Fibroblast of the aortic adventitia (primary cell): ENCODE measurements at regions not wholly inside any gene's neighbourhood (a gene's known extent, or its start where the extent isn't known, plus 50 kb on each side); places are given as distances from the start of the nearest gene placed in this dataset.

Experiments used
- DNase-seq: peaks from one replicate; pipeline ENCODE4 v3.0.0-alpha.2; 2010; ENCODE audit warnings: low read depth
- H3K4me3 ChIP-seq: 2 replicates; pipeline ENCODE4 v1.5.1; 2011; ENCODE audit warnings: low read depth, mild to moderate bottlenecking, control low read depth, low read length, moderate library complexity
- CTCF ChIP-seq: IDR thresholded peaks from 2 replicates; pipeline ENCODE4 v1.5.1; 2011; ENCODE audit warnings: mild to moderate bottlenecking, low read length, control low read depth, inconsistent platforms; ENCODE audit not compliant: insufficient read depth

- H3K4me3 ChIP-seq: no peak overlapping the region
- DNase-seq: no peak
- TF ChIP-seq CTCF: no peak
These were observed 472.9 kb downstream of the C6orf118 start for GRCh38 chr6:164836486-164836885.

- no peak for TF ChIP-seq CTCF
- H3K4me3 ChIP-seq: no peak overlapping the region
- no peak for DNase-seq
These were observed 477.0 kb downstream of the C6orf118 start for GRCh38 chr6:164832410-164832809.

- no peak for TF ChIP-seq CTCF
- no peak overlapping the region for H3K4me3 ChIP-seq
- no peak for DNase-seq
These were observed 481.9 kb downstream of the C6orf118 start for GRCh38 chr6:164827537-164827936.

- DNase-seq: peak; percentile 35
- H3K4me3 ChIP-seq: no peak overlapping the region
- TF ChIP-seq CTCF: no peak
These were observed 482.5 kb downstream of the C6orf118 start for GRCh38 chr6:164826831-164827468.

GRCh38 chr6:164825386-164825785, 484.0 kb downstream of the C6orf118 start:
- no peak for DNase-seq
- TF ChIP-seq CTCF: no peak
- no peak overlapping the region for H3K4me3 ChIP-seq

GRCh38 chr6:164817662-164818061, 491.7 kb downstream of the C6orf118 start:
- no peak for DNase-seq
- TF ChIP-seq CTCF: no peak
- no peak overlapping the region for H3K4me3 ChIP-seq

GRCh38 chr6:164812706-164813105, 496.7 kb downstream of the C6orf118 start:
- no peak for DNase-seq
- TF ChIP-seq CTCF: no peak
- no peak overlapping the region for H3K4me3 ChIP-seq
